ENCODE measurements at regions not wholly inside any gene's neighbourhood (a gene's known extent, or its start where the extent isn't known, plus 50 kb on each side); places are given as distances from the start of the nearest gene placed in this dataset.

DNA sequence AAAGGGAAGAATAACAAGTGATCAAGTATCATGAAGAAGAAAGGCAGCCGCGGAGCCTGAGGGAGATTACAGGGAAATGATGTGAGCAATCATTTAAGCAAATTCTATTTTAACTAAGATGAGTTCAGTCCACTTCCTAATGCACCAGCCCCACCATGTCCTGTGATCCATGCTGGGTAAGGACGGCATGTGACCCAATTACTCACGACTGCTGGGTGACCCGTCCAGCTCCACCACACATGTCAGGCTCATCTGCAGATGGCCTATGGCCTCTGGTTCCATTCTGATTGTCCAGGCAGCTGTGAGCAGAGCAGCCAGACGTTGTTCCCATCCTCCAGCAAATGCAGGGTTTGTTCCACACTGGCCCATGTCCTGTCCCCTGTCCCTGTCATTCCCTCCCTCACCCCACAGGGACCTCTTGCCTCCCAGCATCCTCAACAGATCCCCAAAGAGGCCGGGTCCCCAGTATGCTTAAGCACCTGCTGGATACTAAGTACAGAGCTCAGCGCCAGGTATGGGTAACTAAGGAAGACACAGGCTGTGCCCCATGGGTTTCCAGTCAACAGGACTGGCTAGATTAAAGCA is 87.9 kb downstream of the MATN1 start:
- in situ Hi-C loops (cut with HindIII; ENCODE audit: low pct_ligation_motif_present, low sequenced_read_pairs) = no loop called here
- H3K27me3 ChIP-seq (replicated peaks) = no peaks in the 10 kb centered on the region
- no peak overlapping the region for H3K27ac ChIP-seq
- H3K4me3 ChIP-seq (ENCODE audit: low read depth, low read length) = no peak overlapping the region
- TF ChIP-seq, protein P1, sequence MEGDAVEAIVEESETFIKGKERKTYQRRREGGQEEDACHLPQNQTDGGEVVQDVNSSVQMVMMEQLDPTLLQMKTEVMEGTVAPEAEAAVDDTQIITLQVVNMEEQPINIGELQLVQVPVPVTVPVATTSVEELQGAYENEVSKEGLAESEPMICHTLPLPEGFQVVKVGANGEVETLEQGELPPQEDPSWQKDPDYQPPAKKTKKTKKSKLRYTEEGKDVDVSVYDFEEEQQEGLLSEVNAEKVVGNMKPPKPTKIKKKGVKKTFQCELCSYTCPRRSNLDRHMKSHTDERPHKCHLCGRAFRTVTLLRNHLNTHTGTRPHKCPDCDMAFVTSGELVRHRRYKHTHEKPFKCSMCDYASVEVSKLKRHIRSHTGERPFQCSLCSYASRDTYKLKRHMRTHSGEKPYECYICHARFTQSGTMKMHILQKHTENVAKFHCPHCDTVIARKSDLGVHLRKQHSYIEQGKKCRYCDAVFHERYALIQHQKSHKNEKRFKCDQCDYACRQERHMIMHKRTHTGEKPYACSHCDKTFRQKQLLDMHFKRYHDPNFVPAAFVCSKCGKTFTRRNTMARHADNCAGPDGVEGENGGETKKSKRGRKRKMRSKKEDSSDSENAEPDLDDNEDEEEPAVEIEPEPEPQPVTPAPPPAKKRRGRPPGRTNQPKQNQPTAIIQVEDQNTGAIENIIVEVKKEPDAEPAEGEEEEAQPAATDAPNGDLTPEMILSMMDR (IDR thresholded peaks at IDR 0.05; ENCODE audit: low read depth, low read length, missing control alignments) = no peak
- no peaks in the 10 kb centered on the region for H3K36me3 ChIP-seq (replicated peaks)
- DNase-seq = no peak

DNA sequence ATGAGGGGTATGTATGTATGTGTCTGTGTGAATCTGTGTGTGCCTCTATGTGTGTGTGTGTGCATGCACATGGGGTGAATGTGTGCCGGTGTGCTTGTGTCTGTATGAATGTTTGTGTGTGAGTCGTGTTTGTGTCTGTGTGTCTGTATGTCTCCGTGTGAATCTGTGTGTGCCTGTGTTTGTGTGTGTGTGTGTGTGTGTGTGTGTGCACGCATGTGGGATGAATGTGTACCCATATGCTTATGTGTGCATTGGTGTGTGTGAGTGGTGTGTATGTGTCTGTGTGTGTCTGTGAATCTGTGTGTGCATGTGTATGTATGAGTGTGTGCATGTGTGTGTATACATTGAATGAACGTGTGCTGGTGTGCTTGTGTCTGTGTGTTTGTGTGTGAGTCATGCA is 88.9 kb downstream of the MATN1 start:
- H3K27me3 ChIP-seq (replicated peaks) = no peaks in the 10 kb centered on the region
- TF ChIP-seq, protein P1 (IDR thresholded peaks at IDR 0.05; ENCODE audit: low read depth, low read length, missing control alignments) = no peak
- DNase-seq = no peak
- no peak overlapping the region for H3K4me3 ChIP-seq (ENCODE audit: low read depth, low read length)
- H3K36me3 ChIP-seq (replicated peaks) = no peaks in the 10 kb centered on the region
- H3K27ac ChIP-seq = no peak overlapping the region
- in situ Hi-C loops (cut with HindIII; ENCODE audit: low pct_ligation_motif_present, low sequenced_read_pairs) = no loop called here

DNA sequence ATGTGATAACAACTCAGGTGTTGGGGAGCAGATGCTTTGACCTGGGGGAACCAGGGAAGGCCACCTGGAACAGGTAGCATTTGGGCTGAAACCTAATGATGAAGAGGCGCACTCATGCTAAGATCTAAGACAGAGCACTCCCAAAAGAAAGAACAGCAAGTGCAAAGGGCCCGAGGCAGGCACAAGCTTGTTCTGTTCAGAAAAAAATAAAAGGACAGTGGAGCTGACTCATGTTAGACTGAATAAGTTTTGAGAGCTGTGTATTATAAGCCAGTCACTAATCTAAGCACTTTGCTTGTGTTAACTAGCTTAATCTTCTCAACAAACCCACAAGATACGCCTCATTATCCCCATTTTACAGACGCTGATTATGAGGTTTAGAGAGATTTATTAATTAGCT is 90.1 kb downstream of the MATN1 start:
- no peaks in the 10 kb centered on the region for H3K36me3 ChIP-seq (replicated peaks)
- TF ChIP-seq, protein P1 (IDR thresholded peaks at IDR 0.05; ENCODE audit: low read depth, low read length, missing control alignments) = no peak
- no peaks in the 10 kb centered on the region for H3K27me3 ChIP-seq (replicated peaks)
- H3K27ac ChIP-seq = no peak overlapping the region
- in situ Hi-C loops (cut with HindIII; ENCODE audit: low pct_ligation_motif_present, low sequenced_read_pairs) = no loop called here
- no peak overlapping the region for H3K4me3 ChIP-seq (ENCODE audit: low read depth, low read length)
- no peak for DNase-seq

DNA sequence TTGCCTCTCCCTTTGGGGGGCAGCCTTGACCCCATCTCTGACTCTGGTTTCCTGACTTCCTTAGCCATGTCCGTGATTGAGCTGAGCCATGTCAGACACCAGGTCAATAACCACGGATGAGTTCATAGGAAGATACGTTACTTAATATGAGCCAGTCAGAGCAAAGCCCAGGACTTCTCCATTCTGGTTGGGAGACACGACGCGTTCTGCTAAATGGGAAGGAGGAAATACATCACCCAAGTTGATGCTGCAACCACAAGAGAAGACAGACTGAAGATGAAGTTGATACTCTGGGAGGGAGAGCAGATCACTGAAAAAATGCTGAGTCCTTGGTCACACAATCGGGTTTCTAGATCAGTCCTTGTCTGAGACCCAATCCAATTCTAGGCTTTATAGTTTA is 90.9 kb downstream of the MATN1 start:
- no peaks in the 10 kb centered on the region for H3K36me3 ChIP-seq (replicated peaks)
- H3K27ac ChIP-seq = no peak overlapping the region
- no peaks in the 10 kb centered on the region for H3K27me3 ChIP-seq (replicated peaks)
- TF ChIP-seq, protein P1 (IDR thresholded peaks at IDR 0.05; ENCODE audit: low read depth, low read length, missing control alignments) = no peak
- DNase-seq = no peak
- in situ Hi-C loops (cut with HindIII; ENCODE audit: low pct_ligation_motif_present, low sequenced_read_pairs) = no loop called here
- no peak overlapping the region for H3K4me3 ChIP-seq (ENCODE audit: low read depth, low read length)

DNA sequence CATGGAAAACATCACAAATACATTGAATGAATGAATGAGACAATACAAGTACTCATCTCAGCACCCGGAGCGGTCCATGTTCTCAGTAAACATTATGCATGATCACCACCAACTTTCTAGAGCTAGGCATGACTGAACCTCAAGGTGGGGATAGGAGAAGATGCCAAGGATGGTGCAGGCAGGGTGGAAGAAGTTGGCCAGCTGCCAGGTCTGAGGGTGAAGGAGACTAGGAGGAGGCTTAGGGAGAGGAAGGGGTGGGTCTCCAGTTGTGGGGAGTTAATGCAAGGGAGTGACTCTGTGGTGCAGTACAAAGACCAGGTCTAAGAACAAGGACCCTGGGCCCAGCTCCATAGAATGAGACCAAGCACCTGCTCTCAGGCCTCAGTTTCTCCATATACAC is 91.7 kb downstream of the MATN1 start:
- no peak for DNase-seq
- in situ Hi-C loops (cut with HindIII; ENCODE audit: low pct_ligation_motif_present, low sequenced_read_pairs) = no loop called here
- TF ChIP-seq, protein P1 (IDR thresholded peaks at IDR 0.05; ENCODE audit: low read depth, low read length, missing control alignments) = no peak
- no peak overlapping the region for H3K27ac ChIP-seq
- H3K36me3 ChIP-seq (replicated peaks) = no peaks in the 10 kb centered on the region
- no peak overlapping the region for H3K4me3 ChIP-seq (ENCODE audit: low read depth, low read length)
- no peaks in the 10 kb centered on the region for H3K27me3 ChIP-seq (replicated peaks)

DNA sequence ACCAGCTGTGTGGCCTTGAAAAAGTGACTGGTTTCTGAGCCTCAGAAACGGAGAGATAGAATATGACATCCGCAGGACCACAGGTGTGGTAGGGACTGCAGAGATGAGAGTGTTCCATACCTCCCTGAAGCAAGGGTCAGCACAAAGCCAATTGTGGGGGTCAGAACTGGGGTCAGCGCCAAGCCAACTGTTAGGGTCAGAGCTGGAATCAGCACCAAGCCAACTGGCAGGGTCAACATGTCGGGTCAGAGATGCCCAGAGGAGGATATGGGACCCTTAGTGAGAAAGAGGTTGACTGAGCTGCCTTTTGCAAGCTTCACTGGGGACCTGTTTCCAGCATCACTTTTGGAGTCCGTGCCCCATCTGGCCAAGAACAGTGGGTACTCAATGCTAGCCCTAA is 93.9 kb downstream of the MATN1 start:
- H3K27me3 ChIP-seq (replicated peaks) = no peaks in the 10 kb centered on the region
- in situ Hi-C loops (cut with HindIII; ENCODE audit: low pct_ligation_motif_present, low sequenced_read_pairs) = no loop called here
- H3K4me3 ChIP-seq (ENCODE audit: low read depth, low read length) = no peak overlapping the region
- no peak overlapping the region for H3K27ac ChIP-seq
- no peak for DNase-seq
- no peaks in the 10 kb centered on the region for H3K36me3 ChIP-seq (replicated peaks)
- TF ChIP-seq, protein P1 (IDR thresholded peaks at IDR 0.05; ENCODE audit: low read depth, low read length, missing control alignments) = no peak
